HFFc6 (cell line): ENCODE measurements at regions not wholly inside any gene's neighbourhood (a gene's known extent, or its start where the extent isn't known, plus 50 kb on each side); places are given as distances from the start of the nearest gene placed in this dataset.
"Not testable (repeated sequence)": the region's sequence is repeated elsewhere in the genome, so short reads cannot be mapped to it uniquely, and the experiment has no call there.

Experiments used
- DNase-seq: peaks from one replicate; pipeline ENCODE4 v3.0.0-alpha.2; 2018
- H3K27ac Mint-ChIP-seq: 2 replicates; pipeline ENCODE4 v1.8.0; 2020; ENCODE audit warnings: mild to moderate bottlenecking, mixed read lengths
- H3K27me3 Mint-ChIP-seq: 2 replicates; pipeline ENCODE4 v1.8.0; 2021; ENCODE audit warnings: mild to moderate bottlenecking, moderate library complexity, mixed read lengths; ENCODE audit not compliant: insufficient read depth
- H3K36me3 Mint-ChIP-seq: 2 replicates; pipeline ENCODE4 v1.8.0; 2021; ENCODE audit warnings: low read depth, mixed read lengths
- H3K4me1 Mint-ChIP-seq: 2 replicates; pipeline ENCODE4 v1.8.0; 2020; ENCODE audit warnings: low read depth, mixed read lengths
- H3K4me3 Mint-ChIP-seq: 2 replicates; pipeline ENCODE4 v1.8.0; 2020; ENCODE audit warnings: mild to moderate bottlenecking, moderate library complexity, mixed read lengths
- H3K9me3 Mint-ChIP-seq: 2 replicates; pipeline ENCODE4 v1.8.0; 2020; ENCODE audit warnings: mild to moderate bottlenecking, mixed read lengths
- TF ChIP-seq, protein P1 (sequence below): fragments of 200-600 bp; sonication (generic); IDR thresholded peaks from 2 replicates; pipeline ENCODE4 v1.5.0; 2021; ENCODE audit warnings: antibody characterized with exemption, mild to moderate bottlenecking

DNA sequence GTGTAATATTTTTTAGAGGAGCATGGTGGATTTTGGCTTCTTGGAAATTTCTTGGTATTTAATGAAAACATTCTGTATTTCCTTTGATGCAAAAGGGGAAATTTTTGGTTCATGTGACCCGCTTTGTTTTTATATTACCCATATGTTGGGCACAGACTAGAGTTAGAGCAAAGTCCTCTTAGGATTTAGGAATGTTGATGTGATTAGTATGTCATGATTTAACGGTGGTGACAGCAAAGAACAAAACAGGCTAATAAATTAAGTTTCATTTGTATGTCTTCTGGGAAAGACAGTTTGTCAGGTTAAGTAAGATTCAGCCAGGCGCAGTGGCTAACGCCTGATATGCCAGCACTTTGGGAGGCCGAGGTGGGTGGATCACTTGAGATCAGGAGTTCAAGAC is 304.6 kb downstream of the REEP3 start:
- H3K36me3 Mint-ChIP-seq = no peaks in the 10 kb centered on the region
- no peaks in the 10 kb centered on the region for H3K9me3 Mint-ChIP-seq
- TF ChIP-seq, protein P1, sequence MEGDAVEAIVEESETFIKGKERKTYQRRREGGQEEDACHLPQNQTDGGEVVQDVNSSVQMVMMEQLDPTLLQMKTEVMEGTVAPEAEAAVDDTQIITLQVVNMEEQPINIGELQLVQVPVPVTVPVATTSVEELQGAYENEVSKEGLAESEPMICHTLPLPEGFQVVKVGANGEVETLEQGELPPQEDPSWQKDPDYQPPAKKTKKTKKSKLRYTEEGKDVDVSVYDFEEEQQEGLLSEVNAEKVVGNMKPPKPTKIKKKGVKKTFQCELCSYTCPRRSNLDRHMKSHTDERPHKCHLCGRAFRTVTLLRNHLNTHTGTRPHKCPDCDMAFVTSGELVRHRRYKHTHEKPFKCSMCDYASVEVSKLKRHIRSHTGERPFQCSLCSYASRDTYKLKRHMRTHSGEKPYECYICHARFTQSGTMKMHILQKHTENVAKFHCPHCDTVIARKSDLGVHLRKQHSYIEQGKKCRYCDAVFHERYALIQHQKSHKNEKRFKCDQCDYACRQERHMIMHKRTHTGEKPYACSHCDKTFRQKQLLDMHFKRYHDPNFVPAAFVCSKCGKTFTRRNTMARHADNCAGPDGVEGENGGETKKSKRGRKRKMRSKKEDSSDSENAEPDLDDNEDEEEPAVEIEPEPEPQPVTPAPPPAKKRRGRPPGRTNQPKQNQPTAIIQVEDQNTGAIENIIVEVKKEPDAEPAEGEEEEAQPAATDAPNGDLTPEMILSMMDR = no peak
- no peak overlapping the region for H3K27ac Mint-ChIP-seq
- H3K27me3 Mint-ChIP-seq = peaks cover 10% of the 10 kb centered on the region
- H3K4me3 Mint-ChIP-seq = no peak overlapping the region
- H3K4me1 Mint-ChIP-seq = no peaks in the 10 kb centered on the region
- DNase-seq = no peak

DNA sequence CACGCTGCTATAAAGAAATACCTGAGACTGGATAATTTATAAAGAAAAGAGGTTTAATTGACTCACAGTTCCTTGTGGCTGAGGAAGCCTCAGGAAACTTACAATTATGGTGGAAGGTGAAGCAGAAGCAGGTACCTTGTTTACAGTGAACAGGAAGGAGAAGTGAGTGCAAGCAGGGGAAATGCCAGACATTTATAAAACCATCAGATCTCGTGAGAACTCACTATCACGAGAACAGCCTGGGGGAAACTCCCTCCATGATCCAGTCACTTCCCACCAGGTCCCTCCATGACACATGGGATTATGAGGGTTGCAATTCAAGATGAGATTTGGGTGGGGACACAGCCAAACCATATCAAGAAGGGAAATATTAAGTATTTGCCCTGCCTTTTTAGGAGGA is 305.8 kb downstream of the REEP3 start:
- H3K27me3 Mint-ChIP-seq, H3K27ac Mint-ChIP-seq, H3K4me3 Mint-ChIP-seq, H3K9me3 Mint-ChIP-seq, H3K4me1 Mint-ChIP-seq, DNase-seq, H3K36me3 Mint-ChIP-seq: not testable (repeated sequence)

DNA sequence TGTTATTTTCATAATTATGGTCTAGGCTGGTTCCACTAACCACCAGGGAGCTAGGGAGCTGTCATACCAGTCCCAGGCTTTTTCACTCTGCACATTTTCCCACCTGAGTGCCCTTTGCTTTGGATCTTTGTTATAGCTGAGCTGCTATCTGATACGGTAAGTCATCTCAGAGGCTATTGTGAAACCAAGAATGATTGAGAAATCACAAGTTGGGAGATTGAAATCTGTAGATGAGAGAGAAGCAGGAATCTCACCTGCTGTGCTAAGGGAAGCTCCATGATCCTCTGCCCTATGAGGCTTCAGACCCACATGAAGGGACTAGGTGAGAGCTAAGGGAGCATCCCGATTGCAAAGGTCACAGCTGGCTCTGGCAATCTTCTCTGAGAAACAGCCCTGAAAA is 307.8 kb downstream of the REEP3 start:
- H3K4me3 Mint-ChIP-seq = no peak overlapping the region
- peaks cover 10% of the 10 kb centered on the region for H3K27me3 Mint-ChIP-seq
- no peak overlapping the region for H3K27ac Mint-ChIP-seq
- no peak for DNase-seq
- H3K4me1 Mint-ChIP-seq = peaks cover 6% of the 10 kb centered on the region; the same call in 1 of the 2 replicates
- TF ChIP-seq, protein P1 = no peak
- no peaks in the 10 kb centered on the region for H3K9me3 Mint-ChIP-seq
- H3K36me3 Mint-ChIP-seq = no peaks in the 10 kb centered on the region

DNA sequence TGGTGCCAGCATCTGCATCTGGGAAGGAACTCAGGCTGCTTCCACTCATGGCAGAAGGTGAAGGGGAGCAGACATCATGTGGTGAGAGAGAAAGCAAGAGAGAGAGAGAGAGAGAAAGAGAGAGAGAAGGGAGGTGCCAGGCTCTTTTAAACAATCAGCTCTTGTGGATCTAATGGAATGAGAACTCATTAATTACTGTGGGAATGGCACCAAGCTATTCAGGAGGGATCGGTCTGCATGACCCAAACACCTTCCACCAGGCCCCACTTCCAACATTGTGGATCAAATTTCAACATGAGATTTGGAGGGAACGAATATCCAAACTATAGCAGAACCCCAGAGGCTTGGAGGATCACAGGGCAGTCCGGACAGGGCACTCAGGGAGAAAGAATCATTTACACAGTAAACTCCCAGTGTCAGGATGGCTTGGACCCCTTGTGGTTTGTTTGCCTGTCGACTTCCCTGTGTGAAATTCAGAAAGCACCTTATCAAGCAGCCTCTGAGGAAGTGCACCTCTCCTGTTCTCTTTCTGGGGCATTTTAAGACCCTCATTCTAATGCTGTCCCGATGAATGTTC is 308.5 kb downstream of the REEP3 start:
- no peak overlapping the region for H3K27ac Mint-ChIP-seq
- no peak for DNase-seq
- H3K36me3 Mint-ChIP-seq = no peaks in the 10 kb centered on the region
- H3K4me3 Mint-ChIP-seq = no peak overlapping the region
- TF ChIP-seq, protein P1 = no peak
- peaks cover 10% of the 10 kb centered on the region for H3K27me3 Mint-ChIP-seq
- H3K9me3 Mint-ChIP-seq = no peaks in the 10 kb centered on the region
- H3K4me1 Mint-ChIP-seq = peaks cover 6% of the 10 kb centered on the region; the same call in 1 of the 2 replicates

DNA sequence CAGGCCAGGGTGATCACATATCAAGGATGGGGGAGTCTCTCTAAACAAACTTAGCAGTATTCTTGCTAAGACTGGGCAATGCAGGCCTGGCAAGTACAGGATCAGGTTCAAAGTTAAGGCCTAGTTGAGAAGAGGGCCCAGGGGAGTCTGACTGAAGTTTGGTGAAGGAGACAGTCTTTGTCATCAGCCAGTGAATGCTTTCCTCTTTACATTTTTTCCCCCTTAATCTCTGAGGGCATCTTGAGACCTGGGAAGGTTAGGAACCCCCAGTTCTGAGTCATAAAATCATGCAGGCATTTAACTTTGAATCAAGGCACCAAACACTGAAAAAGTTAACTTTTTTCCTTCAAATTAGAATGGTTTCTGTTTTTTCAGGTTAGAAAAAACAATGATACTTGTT is 311.5 kb downstream of the REEP3 start:
- Mint-ChIP-seq H3K4me1 (peaks cover 6% of the 10 kb centered on the region; the same call in 1 of the 2 replicates), H3K27me3 (peaks cover 10% of the 10 kb centered on the region), H3K36me3 (no peaks in the 10 kb centered on the region), H3K9me3 (no peaks in the 10 kb centered on the region), H3K27ac (no peak overlapping the region), H3K4me3 (no peak overlapping the region)
- TF ChIP-seq, protein P1 = no peak
- no peak for DNase-seq

DNA sequence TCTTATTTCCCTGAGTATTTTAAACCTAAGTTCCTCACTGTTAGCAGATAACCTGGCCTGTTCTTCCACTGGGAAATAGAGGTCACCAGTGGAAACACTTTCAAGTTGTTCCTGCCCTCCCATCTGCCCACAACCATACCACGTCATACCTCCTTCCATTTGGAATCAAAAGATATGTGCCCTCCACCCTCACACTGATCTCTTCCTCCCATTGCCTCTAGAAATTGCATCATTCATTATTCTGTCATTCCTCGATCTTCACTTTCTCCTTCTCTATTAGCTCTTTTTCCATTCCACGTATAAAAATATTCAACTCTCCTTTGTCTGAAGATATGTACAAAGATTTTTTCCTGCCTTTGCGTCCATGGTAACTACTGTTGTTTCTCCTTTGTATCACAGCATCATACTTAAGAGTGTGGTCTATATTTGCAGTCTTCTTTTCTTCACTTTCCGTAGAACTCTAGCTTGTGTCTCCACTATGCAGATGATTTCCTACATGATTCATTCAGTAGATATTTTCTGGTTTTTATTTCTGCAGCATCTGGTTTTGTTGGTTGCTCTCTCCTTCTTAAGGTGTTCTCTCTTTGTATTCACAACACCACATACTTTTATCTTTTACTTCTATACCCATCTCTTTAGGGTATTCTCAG is 312.3 kb downstream of the REEP3 start:
- Mint-ChIP-seq H3K27ac (no peak overlapping the region), H3K4me1 (peaks cover 6% of the 10 kb centered on the region; the same call in 1 of the 2 replicates), H3K36me3 (no peaks in the 10 kb centered on the region), H3K9me3 (no peaks in the 10 kb centered on the region), H3K4me3 (no peak overlapping the region), H3K27me3 (peaks cover 10% of the 10 kb centered on the region)
- TF ChIP-seq, protein P1 = no peak
- DNase-seq = no peak
